SU-DHL-6 (cell line): ENCODE measurements at regions not wholly inside any gene's neighbourhood (a gene's known extent, or its start where the extent isn't known, plus 50 kb on each side); places are given as distances from the start of the nearest gene placed in this dataset.

ENCODE experiments used
- H2AFZ ChIP-seq: fragments of 200-600 bp; sonication (generic); 2 replicates; pipeline ENCODE4 v1.6.1; 2014; ENCODE audit warnings: low read depth, mild to moderate bottlenecking, moderate library complexity, mixed read lengths, antibody characterized with exemption, low read length; ENCODE audit not compliant: severe bottlenecking
- H3F3A ChIP-seq: fragments of 200-600 bp; shearing (Covaris generic); 2 replicates; pipeline ENCODE4 v1.6.0; 2016; ENCODE audit warnings: antibody characterized with exemption, mild to moderate bottlenecking; ENCODE audit not compliant: insufficient read depth
- H3K27ac ChIP-seq: fragments of 200-600 bp; sonication (generic); 2 replicates; pipeline ENCODE4 v1.5.1; 2016; ENCODE audit warnings: low read depth, mild to moderate bottlenecking, low read length, moderate library complexity, mixed read lengths
- H3K27me3 ChIP-seq: fragments of 200-600 bp; sonication (generic), shearing (Covaris generic); 2 replicates; pipeline ENCODE4 v1.6.0; 2014; ENCODE audit warnings: mild to moderate bottlenecking, low read length
- H3K36me3 ChIP-seq: fragments of 200-600 bp; sonication (generic); 2 replicates; pipeline ENCODE4 v1.6.1; 2014; ENCODE audit warnings: mild to moderate bottlenecking, low read length, mixed read lengths
- H3K4me2 ChIP-seq: fragments of 300-600, 200-600 bp; shearing (Covaris generic), sonication (generic); 2 replicates; pipeline ENCODE4 v1.6.0; 2014; ENCODE audit warnings: low read length, low read depth, mild to moderate bottlenecking; ENCODE audit not compliant: poor library complexity, severe bottlenecking
- H3K4me3 ChIP-seq: fragments of 200-600 bp; sonication (generic); 2 replicates; pipeline ENCODE4 v1.5.1; 2014; ENCODE audit warnings: antibody characterized with exemption, low read length, mild to moderate bottlenecking, mixed read lengths; ENCODE audit not compliant: insufficient read depth, poor library complexity, severe bottlenecking
- H3K79me2 ChIP-seq: fragments of 200-600 bp; sonication (generic); 2 replicates; pipeline ENCODE4 v1.6.1; 2014; ENCODE audit warnings: mild to moderate bottlenecking, low read length, moderate library complexity; ENCODE audit not compliant: insufficient read depth
- H3K9ac ChIP-seq: fragments of 200-600 bp; sonication (generic); 2 replicates; pipeline ENCODE4 v1.7.0; 2014; ENCODE audit warnings: mild to moderate bottlenecking, low read length
- H3K9me2 ChIP-seq: fragments of 200-600 bp; sonication (generic); replicated peaks from 2 replicates; pipeline ENCODE4 v1.6.1; 2014; ENCODE audit warnings: low read length; ENCODE audit not compliant: insufficient read depth
- H3K9me3 ChIP-seq: fragments of 200-600 bp; sonication (generic); 2 replicates; pipeline ENCODE4 v1.6.1; 2014; ENCODE audit warnings: low read length, mixed read lengths; ENCODE audit not compliant: insufficient read depth
- H4K20me1 ChIP-seq: fragments of 200-600 bp; sonication (generic); 2 replicates; pipeline ENCODE4 v1.6.1; 2014; ENCODE audit warnings: low read depth, mild to moderate bottlenecking, antibody characterized with exemption, low read length, moderate library complexity, mixed read lengths
- EZH2phosphoT487 ChIP-seq: fragments of 200-600 bp; sonication (generic), shearing (Covaris generic); conservative IDR thresholded peaks from 2 replicates; pipeline ENCODE4 v1.6.1; 2018; ENCODE audit warnings: mild to moderate bottlenecking, antibody characterized with exemption, low read length, moderate library complexity, mixed read lengths
- TF ChIP-seq, protein P1 (sequence below): fragments of 200-600 bp; sonication (generic); IDR thresholded peaks from one replicate; pipeline ENCODE4 v1.5.1; 2017; ENCODE audit warnings: antibody characterized with exemption, mild to moderate bottlenecking, low read length, moderate library complexity; ENCODE audit not compliant: insufficient read depth, poor library complexity, severe bottlenecking

DNA sequence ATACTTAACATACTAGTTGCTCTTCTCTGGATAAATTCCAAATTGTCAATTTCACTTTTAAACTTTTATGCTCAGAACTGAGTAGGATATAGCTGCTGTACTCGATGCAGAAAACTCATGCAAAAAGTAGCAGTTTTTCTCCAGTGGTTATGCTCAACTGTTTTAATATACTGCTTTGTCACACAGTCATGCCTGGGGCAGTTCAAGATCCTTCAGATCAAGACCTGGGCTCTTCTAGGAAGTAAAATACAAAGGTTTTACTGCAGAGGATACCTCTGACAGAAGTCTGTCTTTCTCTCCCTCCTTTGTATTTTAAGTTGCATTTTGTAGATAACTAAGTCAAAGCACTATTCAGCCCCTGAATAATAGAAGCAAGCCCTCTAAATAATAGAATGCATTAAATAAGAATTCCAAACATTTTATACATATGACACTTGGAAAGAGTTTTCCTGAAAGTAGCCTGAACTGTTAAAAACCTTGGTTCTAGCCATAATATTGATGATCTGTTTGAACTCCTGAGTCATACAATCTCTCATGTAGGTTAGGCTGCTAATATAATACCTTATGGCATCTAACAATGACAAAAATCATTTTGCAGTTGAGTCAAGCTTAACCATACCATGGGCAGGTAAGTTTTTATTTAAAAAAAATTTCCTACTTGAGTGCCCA lies 183.3 kb upstream of the TRIB2 start:
- Histone ChIP-seq H3K9ac (no peak overlapping the region), H3K4me3 (no peak overlapping the region), H3K27ac (no peak overlapping the region), H2AFZ (no peak overlapping the region), H3K79me2 (no peaks in the 10 kb centered on the region), H3K27me3 (no peaks in the 10 kb centered on the region), H3K9me3 (no peaks in the 10 kb centered on the region), H4K20me1 (no peaks in the 10 kb centered on the region), H3K4me2 (no peak overlapping the region), H3F3A (no peaks in the 10 kb centered on the region), H3K9me2 (no peaks in the 10 kb centered on the region), H3K36me3 (no peaks in the 10 kb centered on the region)
- TF ChIP-seq, protein P1, sequence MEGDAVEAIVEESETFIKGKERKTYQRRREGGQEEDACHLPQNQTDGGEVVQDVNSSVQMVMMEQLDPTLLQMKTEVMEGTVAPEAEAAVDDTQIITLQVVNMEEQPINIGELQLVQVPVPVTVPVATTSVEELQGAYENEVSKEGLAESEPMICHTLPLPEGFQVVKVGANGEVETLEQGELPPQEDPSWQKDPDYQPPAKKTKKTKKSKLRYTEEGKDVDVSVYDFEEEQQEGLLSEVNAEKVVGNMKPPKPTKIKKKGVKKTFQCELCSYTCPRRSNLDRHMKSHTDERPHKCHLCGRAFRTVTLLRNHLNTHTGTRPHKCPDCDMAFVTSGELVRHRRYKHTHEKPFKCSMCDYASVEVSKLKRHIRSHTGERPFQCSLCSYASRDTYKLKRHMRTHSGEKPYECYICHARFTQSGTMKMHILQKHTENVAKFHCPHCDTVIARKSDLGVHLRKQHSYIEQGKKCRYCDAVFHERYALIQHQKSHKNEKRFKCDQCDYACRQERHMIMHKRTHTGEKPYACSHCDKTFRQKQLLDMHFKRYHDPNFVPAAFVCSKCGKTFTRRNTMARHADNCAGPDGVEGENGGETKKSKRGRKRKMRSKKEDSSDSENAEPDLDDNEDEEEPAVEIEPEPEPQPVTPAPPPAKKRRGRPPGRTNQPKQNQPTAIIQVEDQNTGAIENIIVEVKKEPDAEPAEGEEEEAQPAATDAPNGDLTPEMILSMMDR: no peak
- TF ChIP-seq EZH2phosphoT487: no peak

DNA sequence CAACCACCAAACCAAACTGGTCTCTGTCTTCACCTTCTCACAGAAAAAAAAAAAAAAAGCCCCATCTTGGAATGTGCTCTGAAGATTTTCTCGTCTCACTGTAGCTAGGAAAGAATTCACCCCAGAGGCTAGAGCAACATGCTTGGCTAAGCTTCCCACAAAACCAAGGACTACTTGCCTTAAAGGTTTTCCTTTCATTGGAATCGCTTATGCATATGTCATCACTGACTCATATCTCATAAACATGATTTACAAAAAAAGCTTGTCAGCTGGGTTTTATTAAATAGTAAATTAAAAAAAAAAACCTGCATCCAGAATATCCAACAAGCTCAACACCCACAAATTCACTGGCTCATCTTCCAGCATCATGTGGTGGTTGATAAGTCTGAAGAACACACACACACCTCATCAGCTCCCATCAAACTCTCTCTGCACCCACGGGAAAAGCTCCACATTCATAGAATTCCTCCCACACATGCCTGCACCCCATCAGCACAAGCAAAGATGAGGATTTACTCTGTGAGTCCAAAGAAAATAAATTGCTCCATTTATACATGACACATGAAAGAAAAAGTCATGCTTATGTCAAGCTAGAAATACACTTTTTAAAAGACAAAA lies 182.0 kb upstream of the TRIB2 start:
- H3F3A ChIP-seq: no peaks in the 10 kb centered on the region
- H2AFZ ChIP-seq: no peak overlapping the region
- no peaks in the 10 kb centered on the region for H3K9me2 ChIP-seq
- no peak overlapping the region for H3K4me2 ChIP-seq
- H3K27ac ChIP-seq: no peak overlapping the region
- H3K9me3 ChIP-seq: no peaks in the 10 kb centered on the region
- no peak overlapping the region for H3K4me3 ChIP-seq
- TF ChIP-seq, protein P1: no peak
- TF ChIP-seq EZH2phosphoT487: no peak
- H3K79me2 ChIP-seq: no peaks in the 10 kb centered on the region
- H3K9ac ChIP-seq: no peak overlapping the region
- H3K27me3 ChIP-seq: no peaks in the 10 kb centered on the region
- no peaks in the 10 kb centered on the region for H4K20me1 ChIP-seq
- no peaks in the 10 kb centered on the region for H3K36me3 ChIP-seq

DNA sequence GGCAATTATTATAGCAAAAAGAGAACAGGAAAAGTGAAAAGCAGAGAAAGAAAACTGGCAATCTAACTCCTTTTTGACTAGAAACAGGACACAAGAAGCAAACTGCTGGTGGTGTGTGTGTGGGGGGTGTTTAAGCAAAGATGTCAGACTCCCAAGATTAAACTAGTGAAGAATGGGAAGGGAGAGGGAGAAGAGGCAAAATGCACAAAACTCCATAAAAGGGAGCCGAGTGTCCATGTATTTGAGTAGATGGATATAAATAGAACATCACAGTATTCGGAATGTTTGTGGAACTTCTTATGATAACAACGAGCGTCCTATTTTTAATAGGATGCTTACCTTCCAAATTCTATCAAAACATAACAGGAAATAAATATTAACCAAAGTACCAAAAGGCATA lies 179.8 kb upstream of the TRIB2 start:
- Histone ChIP-seq H3K4me2 (no peak overlapping the region), H3K27ac (no peak overlapping the region)

More for the DNA sequence above, 179.8 kb upstream of the TRIB2 start:
- no peak overlapping the region for H3K9ac ChIP-seq
- H3K79me2 ChIP-seq: no peaks in the 10 kb centered on the region
- no peak overlapping the region for H3K4me3 ChIP-seq
- no peaks in the 10 kb centered on the region for H4K20me1 ChIP-seq
- H3K27me3 ChIP-seq: no peaks in the 10 kb centered on the region
- H3K9me3 ChIP-seq: no peaks in the 10 kb centered on the region
- TF ChIP-seq EZH2phosphoT487: no peak
- TF ChIP-seq, protein P1: no peak
- H3K36me3 ChIP-seq: no peaks in the 10 kb centered on the region
- no peaks in the 10 kb centered on the region for H3K9me2 ChIP-seq
- no peak overlapping the region for H2AFZ ChIP-seq
- H3F3A ChIP-seq: no peaks in the 10 kb centered on the region
